IPS-11a (cell line): ENCODE measurements at regions not wholly inside any gene's neighbourhood (a gene's known extent, or its start where the extent isn't known, plus 50 kb on each side); places are given as distances from the start of the nearest gene placed in this dataset.

Source experiments
- H3K4me3 ChIP-seq: one replicate; pipeline ENCODE4 v1.5.1; 2013; ENCODE audit warnings: low read depth, low read length, control low read depth

- H3K4me3 ChIP-seq: no peak overlapping the region
These were observed 184.0 kb upstream of the LYZL1 start for GRCh38 chr10:29104661-29105399.

- H3K4me3 ChIP-seq: no peak overlapping the region
These were observed 183.2 kb upstream of the LYZL1 start for GRCh38 chr10:29105516-29106215.

GRCh38 chr10:29106287-29106686, 182.6 kb upstream of the LYZL1 start:
- H3K4me3 ChIP-seq: no peak overlapping the region

- H3K4me3 ChIP-seq: no peak overlapping the region
These were observed 180.9 kb upstream of the LYZL1 start for GRCh38 chr10:29107866-29108498.

- no peak overlapping the region for H3K4me3 ChIP-seq
These were observed 178.9 kb upstream of the LYZL1 start for GRCh38 chr10:29109707-29110571.

- no peak overlapping the region for H3K4me3 ChIP-seq
These were observed 175.8 kb upstream of the LYZL1 start for GRCh38 chr10:29112827-29113615.

- H3K4me3 ChIP-seq: no peak overlapping the region
These were observed 175.3 kb upstream of the LYZL1 start for GRCh38 chr10:29113616-29113945.

GRCh38 chr10:29114141-29114540, 174.7 kb upstream of the LYZL1 start:
- H3K4me3 ChIP-seq: no peak overlapping the region

- H3K4me3 ChIP-seq: no peak overlapping the region
These were observed 171.1 kb upstream of the LYZL1 start for GRCh38 chr10:29117781-29118180.

GRCh38 chr10:29119374-29119773, 169.5 kb upstream of the LYZL1 start:
- H3K4me3 ChIP-seq: no peak overlapping the region

GRCh38 chr10:29120216-29120615, 168.7 kb upstream of the LYZL1 start:
- H3K4me3 ChIP-seq: no peak overlapping the region

- H3K4me3 ChIP-seq: no peak overlapping the region
These were observed 164.0 kb upstream of the LYZL1 start for GRCh38 chr10:29124864-29125263.

GRCh38 chr10:29127037-29127700, 161.7 kb upstream of the LYZL1 start:
- no peak overlapping the region for H3K4me3 ChIP-seq

GRCh38 chr10:29127731-29128130, 161.1 kb upstream of the LYZL1 start:
- no peak overlapping the region for H3K4me3 ChIP-seq

GRCh38 chr10:29130190-29130673, 158.6 kb upstream of the LYZL1 start:
- H3K4me3 ChIP-seq: no peak overlapping the region

GRCh38 chr10:29131952-29132547, 156.8 kb upstream of the LYZL1 start:
- no peak overlapping the region for H3K4me3 ChIP-seq

GRCh38 chr10:29132551-29133111, 156.2 kb upstream of the LYZL1 start:
- no peak overlapping the region for H3K4me3 ChIP-seq

GRCh38 chr10:29135337-29135736, 153.5 kb upstream of the LYZL1 start:
- no peak overlapping the region for H3K4me3 ChIP-seq

GRCh38 chr10:29136411-29136810, 152.5 kb upstream of the LYZL1 start:
- no peak overlapping the region for H3K4me3 ChIP-seq
